ENCODE measurements at regions not wholly inside any gene's neighbourhood (a gene's known extent, or its start where the extent isn't known, plus 50 kb on each side); places are given as distances from the start of the nearest gene placed in this dataset.

DNA sequence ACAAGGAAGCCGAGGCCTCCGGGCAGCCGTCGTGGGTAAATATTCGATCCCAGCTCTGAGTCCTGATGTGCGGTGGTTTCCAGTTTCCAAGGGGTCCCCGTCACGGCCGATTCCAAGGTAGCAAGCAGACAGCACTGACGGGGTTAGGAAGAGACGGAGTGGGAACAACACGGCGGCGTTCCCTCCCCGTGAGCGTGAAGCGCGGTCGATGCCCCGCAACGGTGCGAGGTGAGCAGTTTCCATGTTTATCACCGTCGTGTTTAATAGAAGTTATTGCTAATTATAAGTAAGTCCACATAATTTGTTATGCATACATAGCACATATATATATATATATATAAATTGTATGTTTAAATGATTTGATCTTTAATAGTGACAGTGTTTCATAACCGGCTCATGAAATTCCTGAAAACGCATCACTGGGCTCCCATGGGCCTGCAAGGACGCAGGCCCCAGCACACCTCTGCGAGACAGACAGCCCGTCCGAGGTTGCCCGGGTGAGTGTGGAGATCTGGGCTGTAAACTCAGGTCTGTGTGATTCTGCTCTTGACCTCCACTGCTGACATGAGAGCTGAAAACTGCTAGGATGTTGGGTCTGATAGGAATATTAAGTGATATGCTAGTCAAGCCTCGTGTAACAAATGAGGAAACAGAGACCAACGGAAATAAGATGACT is 243.5 kb upstream of the SALL3 start:
- TF ChIP-seq, protein P1, sequence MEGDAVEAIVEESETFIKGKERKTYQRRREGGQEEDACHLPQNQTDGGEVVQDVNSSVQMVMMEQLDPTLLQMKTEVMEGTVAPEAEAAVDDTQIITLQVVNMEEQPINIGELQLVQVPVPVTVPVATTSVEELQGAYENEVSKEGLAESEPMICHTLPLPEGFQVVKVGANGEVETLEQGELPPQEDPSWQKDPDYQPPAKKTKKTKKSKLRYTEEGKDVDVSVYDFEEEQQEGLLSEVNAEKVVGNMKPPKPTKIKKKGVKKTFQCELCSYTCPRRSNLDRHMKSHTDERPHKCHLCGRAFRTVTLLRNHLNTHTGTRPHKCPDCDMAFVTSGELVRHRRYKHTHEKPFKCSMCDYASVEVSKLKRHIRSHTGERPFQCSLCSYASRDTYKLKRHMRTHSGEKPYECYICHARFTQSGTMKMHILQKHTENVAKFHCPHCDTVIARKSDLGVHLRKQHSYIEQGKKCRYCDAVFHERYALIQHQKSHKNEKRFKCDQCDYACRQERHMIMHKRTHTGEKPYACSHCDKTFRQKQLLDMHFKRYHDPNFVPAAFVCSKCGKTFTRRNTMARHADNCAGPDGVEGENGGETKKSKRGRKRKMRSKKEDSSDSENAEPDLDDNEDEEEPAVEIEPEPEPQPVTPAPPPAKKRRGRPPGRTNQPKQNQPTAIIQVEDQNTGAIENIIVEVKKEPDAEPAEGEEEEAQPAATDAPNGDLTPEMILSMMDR (IDR thresholded peaks at IDR 0.05), result no peak
- H3K27me3 ChIP-seq, result peaks cover 0 to 26% of the 10 kb centered on the region in 2 donors
- intact Hi-C loops (cut with DNase I), result no loop called here
- H3K4me1 ChIP-seq, result no peaks in the 10 kb centered on the region
- no peak for DNase-seq
- H3K27ac ChIP-seq, result no peak overlapping the region
- no peaks in the 10 kb centered on the region for H3K9me3 ChIP-seq
- no peaks in the 10 kb centered on the region for H3K36me3 ChIP-seq
- ATAC-seq, result no peak
- H3K4me3 ChIP-seq, result no peak overlapping the region

- H3K4me3 ChIP-seq, result no peak overlapping the region
- DNase-seq, result no peak
- H3K27me3 ChIP-seq, result peaks cover 0 to 18% of the 10 kb centered on the region in 2 donors
- no peaks in the 10 kb centered on the region for H3K4me1 ChIP-seq
- no peaks in the 10 kb centered on the region for H3K9me3 ChIP-seq
- H3K36me3 ChIP-seq, result no peaks in the 10 kb centered on the region
- no peak overlapping the region for H3K27ac ChIP-seq
- no peak for ATAC-seq
- TF ChIP-seq, protein P1 (IDR thresholded peaks at IDR 0.05), result no peak
- intact Hi-C loops (cut with DNase I), result no loop called here
Observed at GRCh38 chr18:78737006-78737915, 242.4 kb upstream of the SALL3 start.

DNA sequence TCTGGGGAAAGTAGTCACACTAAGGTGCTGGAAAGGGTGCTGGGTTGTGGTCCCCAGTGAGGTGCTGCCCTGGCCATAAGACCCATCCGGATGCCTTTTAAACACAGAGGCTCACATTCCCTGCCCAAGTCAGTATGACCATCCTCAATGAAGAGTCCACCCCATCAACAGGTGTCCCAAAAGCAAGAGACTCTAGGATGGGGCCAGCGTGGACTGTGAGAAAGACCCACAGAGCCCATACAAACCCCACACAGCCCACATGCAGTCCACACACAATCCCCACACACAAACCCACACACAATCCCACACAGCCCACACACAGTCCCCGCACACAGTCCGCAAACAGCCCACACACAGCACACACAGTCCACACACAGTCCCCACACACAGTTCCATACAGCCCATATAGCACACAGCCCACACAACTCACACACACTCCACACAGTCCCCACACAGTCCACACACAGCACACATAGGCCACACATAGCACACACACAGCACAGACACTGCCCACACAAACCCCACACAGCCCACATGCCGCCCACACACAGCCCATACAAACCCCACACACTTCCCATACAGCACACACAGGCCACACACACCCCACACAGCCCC is 241.4 kb upstream of the SALL3 start:
- TF ChIP-seq, protein P1 (IDR thresholded peaks at IDR 0.05), result no peak
- intact Hi-C loops (cut with DNase I), result no loop called here
- ATAC-seq, result no peak

GRCh38 chr18:78739115-78739514 is 240.5 kb upstream of the SALL3 start:
- no peak overlapping the region for H3K4me3 ChIP-seq
- intact Hi-C loops (cut with DNase I), result no loop called here
- no peaks in the 10 kb centered on the region for H3K36me3 ChIP-seq
- H3K4me1 ChIP-seq, result no peaks in the 10 kb centered on the region
- ATAC-seq, result no peak
- no peaks in the 10 kb centered on the region for H3K9me3 ChIP-seq
- no peak overlapping the region for H3K27ac ChIP-seq
- TF ChIP-seq, protein P1 (IDR thresholded peaks at IDR 0.05), result no peak
- no peak for DNase-seq
- peaks cover 0 to 10% of the 10 kb centered on the region in 2 donors for H3K27me3 ChIP-seq

More for the DNA sequence above, 241.4 kb upstream of the SALL3 start:
- Histone ChIP-seq H3K27me3 (peaks cover 0 to 12% of the 10 kb centered on the region in 2 donors), H3K4me1 (no peaks in the 10 kb centered on the region), H3K36me3 (no peaks in the 10 kb centered on the region), H3K27ac (no peak overlapping the region), H3K4me3 (no peak overlapping the region), H3K9me3 (no peaks in the 10 kb centered on the region)
- no peak for DNase-seq

Data from left lung (tissue), 4 donors.